Activated T-helper 1 cell treated with anti-CD3 and anti-CD28 coated beads, Interleukin-12 subunit alpha, Interleukin-12 subunit beta, Interleukin-2, Interleukin-4 antibody, amounts not matched to agents 30 ng/mL and 10 ng/mL and 1 ng/mL, durations not matched to agents 14 hours and 24 hours and 36 hours (primary cell): ENCODE measurements at regions not wholly inside any gene's neighbourhood (a gene's known extent, or its start where the extent isn't known, plus 50 kb on each side); places are given as distances from the start of the nearest gene placed in this dataset.

Source experiments
- DNase-seq: peaks from one replicate; pipeline ENCODE4 v3.0.0; 2021; ENCODE audit warnings: low spot score
- H3K27ac Mint-ChIP-seq: one replicate; pipeline ENCODE4 v1.8.0; 2021; ENCODE audit warnings: mild to moderate bottlenecking, mixed read lengths
- H3K27me3 Mint-ChIP-seq: one replicate; pipeline ENCODE4 v1.8.0; 2022; ENCODE audit warnings: mild to moderate bottlenecking, moderate library complexity, mixed read lengths; ENCODE audit not compliant: insufficient read depth
- H3K36me3 Mint-ChIP-seq: one replicate; pipeline ENCODE4 v1.8.0; 2021; ENCODE audit warnings: low read depth, mixed read lengths
- H3K4me1 Mint-ChIP-seq: one replicate; pipeline ENCODE4 v1.8.0; 2021; ENCODE audit warnings: low read depth, mixed read lengths
- H3K4me3 Mint-ChIP-seq: one replicate; pipeline ENCODE4 v1.8.0; 2021; ENCODE audit warnings: mild to moderate bottlenecking, moderate library complexity, mixed read lengths
- H3K9me3 Mint-ChIP-seq: one replicate; pipeline ENCODE4 v1.8.0; 2021; ENCODE audit warnings: mixed read lengths
- intact Hi-C: fragments of 100-400 bp; cut with micrococcal nuclease; formaldehyde crosslinking; loops from one replicate; pipeline ENCODE4 v1.15.1; 2024

DNA sequence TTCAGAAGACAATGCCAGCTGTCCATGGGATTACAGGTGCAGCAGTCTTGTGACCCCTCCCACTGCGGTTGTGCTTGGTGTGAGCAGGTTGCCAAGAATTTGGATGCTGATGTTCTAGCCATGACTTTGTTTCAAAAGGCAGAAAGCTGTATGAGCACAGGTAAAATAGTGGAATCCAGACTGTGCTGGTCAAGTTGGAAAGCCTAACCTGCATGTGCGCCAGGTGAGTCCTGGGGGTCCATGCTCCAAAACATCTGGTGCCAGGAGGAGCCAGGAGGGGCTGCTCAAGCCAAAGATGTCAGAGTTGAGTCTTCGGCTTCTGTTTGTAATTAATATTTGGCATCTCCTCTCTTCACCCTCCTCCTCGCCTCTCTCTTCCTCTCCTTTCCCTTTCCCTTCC is 330.1 kb downstream of the MYCN start:
- no peak for DNase-seq
- no peaks in the 10 kb centered on the region for H3K9me3 Mint-ChIP-seq
- H3K4me1 Mint-ChIP-seq = no peaks in the 10 kb centered on the region
- H3K36me3 Mint-ChIP-seq = no peaks in the 10 kb centered on the region
- H3K4me3 Mint-ChIP-seq = no peak overlapping the region
- H3K27ac Mint-ChIP-seq = no peak overlapping the region
- peaks cover 3% of the 10 kb centered on the region for H3K27me3 Mint-ChIP-seq
- intact Hi-C loops = no loop called here

DNA sequence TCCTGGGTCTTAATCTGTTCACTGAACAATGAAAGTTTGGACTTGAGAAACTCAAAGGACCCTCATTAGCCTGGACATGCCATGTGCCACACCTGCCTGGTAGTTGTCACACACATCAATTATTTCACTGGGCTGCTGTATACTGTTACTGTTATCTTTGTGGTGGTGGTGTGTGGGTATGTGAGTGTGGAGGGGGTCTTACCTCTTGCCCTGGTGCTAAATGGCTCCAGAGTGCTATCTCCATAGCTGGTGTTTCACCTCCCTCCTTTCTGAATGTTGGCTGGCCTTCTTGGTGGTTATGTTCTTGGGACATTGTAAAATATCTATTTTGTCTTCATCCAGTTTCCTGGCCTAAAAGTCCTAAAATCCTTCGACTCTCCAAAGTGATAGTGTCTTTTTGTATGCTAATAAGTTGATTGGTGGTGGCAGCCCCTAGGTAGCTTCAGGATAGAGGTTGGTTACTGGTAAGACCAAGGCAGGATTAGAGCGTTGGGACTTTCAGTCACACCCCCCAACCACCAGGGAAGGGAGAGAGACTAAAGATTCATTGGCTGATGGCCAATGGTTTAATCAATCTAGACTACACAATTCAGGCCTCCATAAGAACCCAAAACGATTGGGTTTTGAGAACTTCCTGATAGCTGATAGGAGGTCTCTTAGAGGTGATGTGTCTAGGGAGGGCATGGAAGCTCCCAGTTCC is 328.1 kb downstream of the MYCN start:
- no peaks in the 10 kb centered on the region for H3K9me3 Mint-ChIP-seq
- no peak overlapping the region for H3K4me3 Mint-ChIP-seq
- intact Hi-C loops = no loop called here
- DNase-seq = no peak
- no peaks in the 10 kb centered on the region for H3K36me3 Mint-ChIP-seq
- no peak overlapping the region for H3K27ac Mint-ChIP-seq
- no peaks in the 10 kb centered on the region for H3K4me1 Mint-ChIP-seq
- H3K27me3 Mint-ChIP-seq = peaks cover 3% of the 10 kb centered on the region

DNA sequence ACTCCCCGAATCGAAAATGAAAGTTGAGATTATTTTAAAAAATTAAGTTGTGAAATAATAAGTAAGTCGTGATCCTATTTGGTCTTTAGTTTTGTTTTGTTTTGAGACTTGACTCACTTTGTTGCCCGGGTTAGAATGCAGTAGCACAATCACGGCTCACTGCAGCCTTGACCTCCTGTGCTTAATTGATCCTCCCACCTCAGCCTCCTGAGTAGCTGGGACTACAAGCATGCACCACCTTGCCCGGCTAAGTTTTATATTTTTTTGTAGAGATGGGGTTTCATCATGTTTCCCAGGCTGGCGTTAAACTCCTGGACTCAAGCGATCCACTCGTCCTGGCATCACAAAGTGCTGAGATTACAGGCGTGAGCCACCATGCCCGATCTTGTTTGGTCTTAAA is 326.2 kb downstream of the MYCN start:
- no peaks in the 10 kb centered on the region for H3K27me3 Mint-ChIP-seq
- intact Hi-C loops = no loop called here
- H3K4me1 Mint-ChIP-seq = no peaks in the 10 kb centered on the region
- H3K4me3 Mint-ChIP-seq = no peak overlapping the region
- no peaks in the 10 kb centered on the region for H3K36me3 Mint-ChIP-seq
- H3K9me3 Mint-ChIP-seq = no peaks in the 10 kb centered on the region
- no peak for DNase-seq
- no peak overlapping the region for H3K27ac Mint-ChIP-seq

DNA sequence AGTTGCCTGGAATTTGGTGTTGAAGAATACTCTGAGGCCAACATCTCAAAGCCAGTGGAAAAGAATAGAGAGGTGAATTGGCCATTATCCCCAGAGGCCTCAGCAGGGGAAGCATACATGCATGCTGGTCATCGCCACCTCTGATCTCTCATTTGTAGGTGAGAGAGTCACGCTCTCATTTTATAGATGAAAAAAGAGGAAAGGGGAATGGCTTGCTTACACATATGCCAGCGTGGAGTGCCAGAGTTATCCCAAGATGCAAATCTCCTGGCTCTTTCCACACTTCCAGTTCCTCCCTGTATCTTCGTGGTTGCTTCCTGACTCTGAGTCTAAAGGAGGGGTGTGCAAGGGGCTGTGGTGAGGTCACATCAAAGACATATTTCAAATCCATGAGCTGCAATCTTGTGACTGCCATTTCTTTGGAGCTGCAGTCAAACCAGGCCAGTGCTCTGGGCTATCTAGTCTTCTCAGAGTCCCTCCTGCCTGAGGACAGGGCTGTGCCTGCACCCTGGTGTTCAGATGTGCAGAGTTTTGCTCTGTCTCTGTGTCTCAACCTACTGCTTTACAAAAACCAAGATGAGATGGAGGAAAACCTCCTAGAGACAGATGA is 324.7 kb downstream of the MYCN start:
- Mint-ChIP-seq H3K36me3 (no peaks in the 10 kb centered on the region), H3K9me3 (no peaks in the 10 kb centered on the region), H3K4me3 (no peak overlapping the region), H3K4me1 (no peaks in the 10 kb centered on the region), H3K27me3 (no peaks in the 10 kb centered on the region), H3K27ac (no peak overlapping the region)
- no peak for DNase-seq
- intact Hi-C loops = no loop called here

DNA sequence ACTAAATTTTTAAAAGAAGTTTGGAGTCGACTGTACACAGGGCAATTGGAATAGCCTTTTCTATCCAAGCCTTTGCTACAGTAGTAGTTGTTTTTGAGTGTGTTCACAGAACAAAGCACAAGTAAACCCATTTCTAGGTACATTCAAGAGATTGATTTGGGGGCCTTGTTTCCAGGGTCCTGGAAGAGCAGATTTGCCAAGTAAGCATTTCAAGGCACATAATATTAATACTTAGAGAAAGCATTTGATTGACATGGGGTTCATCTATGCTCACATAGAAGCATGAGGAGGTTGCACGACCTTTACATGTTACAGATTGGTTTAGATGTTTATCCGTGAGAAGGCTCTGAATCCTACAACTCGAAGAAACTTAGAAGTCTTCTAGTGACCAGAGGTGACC is 324.1 kb downstream of the MYCN start:
- Mint-ChIP-seq H3K36me3 (no peaks in the 10 kb centered on the region), H3K9me3 (no peaks in the 10 kb centered on the region), H3K4me1 (no peaks in the 10 kb centered on the region), H3K27ac (no peak overlapping the region), H3K4me3 (no peak overlapping the region), H3K27me3 (no peaks in the 10 kb centered on the region)
- DNase-seq = no peak
- intact Hi-C loops = no loop called here

DNA sequence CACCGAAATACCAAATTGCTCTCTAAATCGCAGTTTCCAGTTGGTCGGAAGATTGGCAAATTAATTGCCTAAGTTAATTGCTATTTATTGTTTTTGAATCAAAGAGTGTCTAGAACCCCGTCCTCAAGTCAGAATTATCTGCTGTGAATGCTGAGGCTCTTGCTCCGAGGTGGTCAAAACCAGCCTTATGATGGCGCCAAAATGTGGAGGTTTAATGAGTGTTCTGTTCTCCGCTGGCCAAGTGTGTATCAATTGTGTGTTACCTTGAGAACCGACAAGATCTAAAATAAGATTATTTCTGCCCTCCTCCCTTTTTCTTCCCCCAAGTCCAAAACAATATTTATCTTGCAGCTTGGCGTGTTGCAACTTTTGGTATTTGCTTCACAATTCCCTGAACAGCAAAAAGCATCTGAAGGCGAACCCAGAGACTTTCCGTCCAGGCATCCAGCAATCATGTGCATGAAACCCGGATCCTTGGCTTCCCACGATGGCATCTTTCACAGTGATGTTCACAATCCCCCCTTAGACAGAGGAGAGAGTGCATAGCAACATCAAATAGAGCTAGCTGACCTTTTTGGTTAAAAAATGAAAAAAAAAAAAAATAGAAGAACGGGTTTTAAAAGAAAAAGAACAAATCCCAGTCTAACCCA is 323.0 kb downstream of the MYCN start:
- Mint-ChIP-seq H3K4me3 (no peak overlapping the region), H3K9me3 (no peaks in the 10 kb centered on the region), H3K4me1 (no peaks in the 10 kb centered on the region), H3K27ac (no peak overlapping the region), H3K36me3 (no peaks in the 10 kb centered on the region), H3K27me3 (no peaks in the 10 kb centered on the region)
- intact Hi-C loops = no loop called here
- DNase-seq = no peak

DNA sequence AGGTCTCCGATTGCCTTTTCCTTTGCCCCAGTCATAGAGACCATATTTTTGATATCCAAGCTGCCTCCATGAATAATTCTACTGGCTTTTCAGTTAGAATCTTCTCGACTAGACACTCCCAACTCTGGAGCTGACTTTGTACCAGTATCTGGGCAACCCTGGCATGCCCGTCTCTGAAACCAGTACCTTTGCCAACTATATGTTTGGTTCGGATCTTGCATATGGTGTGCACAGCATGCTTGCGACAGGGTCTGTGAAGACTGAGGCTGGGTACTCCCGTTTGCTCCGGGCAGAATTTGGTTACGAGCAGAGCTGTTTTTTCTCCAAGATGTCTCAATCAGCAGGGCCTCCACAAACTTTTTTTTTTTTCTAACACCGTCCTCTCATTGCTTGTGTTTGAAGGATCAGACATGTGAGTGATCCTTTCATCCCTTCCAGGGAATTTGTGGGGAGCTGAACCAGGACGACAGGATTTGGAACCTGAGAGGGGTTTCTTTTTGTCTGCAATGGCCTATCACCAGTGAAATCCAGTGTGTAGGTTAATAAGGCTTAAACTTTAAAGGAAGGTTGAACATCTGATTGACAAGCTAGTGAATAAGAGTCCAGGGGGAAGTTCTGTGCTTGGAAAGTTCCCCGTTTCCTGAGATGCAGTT is 322.3 kb downstream of the MYCN start:
- H3K4me1 Mint-ChIP-seq = no peaks in the 10 kb centered on the region
- no peak overlapping the region for H3K27ac Mint-ChIP-seq
- no peak overlapping the region for H3K4me3 Mint-ChIP-seq
- intact Hi-C loops = no loop called here
- H3K27me3 Mint-ChIP-seq = peaks cover 3% of the 10 kb centered on the region
- H3K9me3 Mint-ChIP-seq = no peaks in the 10 kb centered on the region
- no peak for DNase-seq
- no peaks in the 10 kb centered on the region for H3K36me3 Mint-ChIP-seq

DNA sequence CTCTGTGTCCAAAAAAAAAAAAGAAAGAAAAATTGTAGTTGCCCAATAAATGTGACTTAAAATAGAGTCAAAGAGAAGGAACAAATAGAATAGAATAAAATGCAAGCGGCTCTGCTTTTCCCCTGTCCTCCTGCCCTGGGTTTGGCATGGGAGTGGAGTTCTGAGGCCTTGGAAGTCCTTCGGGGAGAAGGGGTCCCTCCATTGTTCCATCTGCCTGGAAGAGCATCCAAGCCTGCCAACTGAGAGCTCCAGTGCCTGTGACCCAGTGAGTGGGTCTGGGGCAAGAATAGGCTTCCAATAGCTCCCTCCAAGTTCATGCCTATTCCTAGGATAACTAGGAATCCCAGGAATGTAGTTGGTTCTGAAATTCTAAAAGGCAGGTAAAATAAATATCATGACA is 321.4 kb downstream of the MYCN start:
- DNase-seq = no peak
- Mint-ChIP-seq H3K36me3 (no peaks in the 10 kb centered on the region), H3K4me3 (no peak overlapping the region), H3K9me3 (no peaks in the 10 kb centered on the region), H3K27me3 (peaks cover 8% of the 10 kb centered on the region), H3K27ac (no peak overlapping the region), H3K4me1 (no peaks in the 10 kb centered on the region)
- intact Hi-C loops = no loop called here

DNA sequence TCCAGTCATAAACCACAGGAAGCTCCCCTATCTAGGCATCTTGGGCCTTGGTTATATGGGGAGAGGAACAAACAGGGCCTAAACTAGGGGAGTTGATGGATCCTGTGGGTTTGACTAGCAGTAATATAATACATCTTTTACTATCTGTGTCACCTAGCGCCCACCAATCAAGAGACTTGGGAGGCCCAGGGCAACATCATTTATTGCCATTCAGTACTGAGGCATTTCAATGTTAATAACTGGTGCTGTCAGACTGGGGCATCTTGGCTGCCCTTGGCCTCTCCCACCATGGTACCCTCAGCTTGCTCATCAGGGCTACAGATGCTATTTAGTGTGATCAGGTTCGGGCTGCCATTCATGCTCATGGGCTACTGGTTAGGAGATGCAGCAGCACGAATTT is 320.7 kb downstream of the MYCN start:
- no peak overlapping the region for H3K27ac Mint-ChIP-seq
- peaks cover 10% of the 10 kb centered on the region for H3K27me3 Mint-ChIP-seq
- intact Hi-C loops = no loop called here
- no peaks in the 10 kb centered on the region for H3K9me3 Mint-ChIP-seq
- no peak overlapping the region for H3K4me3 Mint-ChIP-seq
- H3K4me1 Mint-ChIP-seq = no peaks in the 10 kb centered on the region
- no peaks in the 10 kb centered on the region for H3K36me3 Mint-ChIP-seq
- DNase-seq = no peak

DNA sequence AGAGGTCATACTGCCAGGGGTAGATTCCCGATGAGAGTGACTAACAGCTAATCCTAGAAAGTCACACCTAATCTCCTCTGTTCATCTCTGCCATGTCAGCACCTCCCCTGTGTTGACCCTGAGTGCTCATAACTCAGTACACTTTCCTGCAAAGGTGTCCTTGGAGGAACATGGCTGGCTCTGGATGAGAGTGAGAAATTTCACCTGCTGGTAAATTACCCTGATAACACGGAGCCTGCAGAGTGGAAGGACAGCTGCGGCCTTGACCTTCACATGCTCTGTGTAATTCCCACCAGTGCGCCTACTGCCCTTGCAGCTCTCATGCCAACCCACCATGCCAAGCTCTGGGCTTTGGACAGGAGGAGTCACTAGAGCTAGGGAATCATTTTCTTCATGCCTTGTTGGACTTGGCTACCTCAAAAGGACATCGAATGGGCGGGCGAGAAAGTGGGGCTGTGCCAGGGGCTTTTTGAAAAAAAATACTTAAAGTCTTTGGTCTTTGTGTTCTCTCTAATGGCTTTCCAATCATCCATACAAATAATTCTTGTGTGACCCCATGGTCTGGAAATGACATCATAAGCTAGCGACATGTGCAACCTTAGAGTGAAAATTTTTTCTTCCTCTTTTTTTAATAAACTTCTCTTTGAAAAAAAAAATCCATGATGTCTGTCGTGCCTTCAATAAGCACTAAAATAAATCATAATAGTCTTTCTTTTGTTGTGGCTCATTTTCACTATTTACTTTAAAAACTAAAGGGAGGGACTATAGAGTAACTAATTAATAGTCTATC is 319.9 kb downstream of the MYCN start:
- Mint-ChIP-seq H3K36me3 (no peaks in the 10 kb centered on the region), H3K27ac (no peak overlapping the region), H3K9me3 (no peaks in the 10 kb centered on the region), H3K4me3 (no peak overlapping the region), H3K4me1 (no peaks in the 10 kb centered on the region), H3K27me3 (peaks cover 10% of the 10 kb centered on the region)
- intact Hi-C loops = no loop called here
- no peak for DNase-seq

DNA sequence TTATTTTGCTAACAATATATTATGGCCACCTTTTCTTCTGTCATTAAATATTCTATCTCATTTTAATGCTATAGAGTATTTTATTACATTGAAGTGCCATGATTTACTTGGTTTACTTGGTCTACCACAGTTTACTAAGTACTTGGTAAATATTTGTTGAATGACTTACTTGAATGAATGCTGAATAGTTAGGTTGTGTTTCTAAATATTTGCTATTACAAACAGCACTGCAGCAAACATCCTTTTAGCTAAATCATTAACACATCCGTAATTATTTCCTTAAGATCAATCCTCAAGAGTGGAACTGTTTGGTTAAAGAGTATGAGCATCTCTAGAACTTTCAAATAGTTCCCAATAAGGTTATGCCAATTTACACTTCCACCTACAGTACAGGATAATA is 318.7 kb downstream of the MYCN start:
- Mint-ChIP-seq H3K36me3 (no peaks in the 10 kb centered on the region), H3K27ac (no peak overlapping the region), H3K27me3 (peaks cover 13% of the 10 kb centered on the region), H3K4me3 (no peak overlapping the region), H3K4me1 (no peaks in the 10 kb centered on the region), H3K9me3 (no peaks in the 10 kb centered on the region)
- intact Hi-C loops = no loop called here
- no peak for DNase-seq

DNA sequence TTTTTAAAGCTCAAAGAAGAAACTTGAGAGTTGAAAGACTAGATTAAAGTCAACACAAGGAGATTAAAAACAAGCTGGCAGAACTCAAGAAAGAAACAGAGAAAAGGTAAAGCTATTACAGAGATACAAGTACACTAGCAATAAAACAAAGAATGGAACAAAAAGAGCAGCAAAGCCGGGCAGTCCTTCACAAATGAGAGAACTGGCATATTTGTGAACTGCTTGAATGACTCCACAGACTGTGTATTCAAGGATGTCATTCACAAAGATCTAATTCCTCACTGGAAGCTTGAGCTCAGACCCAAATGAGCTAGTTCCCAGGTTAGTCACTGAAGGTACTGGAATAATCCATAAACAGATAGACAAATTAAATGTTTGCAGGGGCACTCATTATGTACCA is 318.0 kb downstream of the MYCN start:
- peaks cover 13% of the 10 kb centered on the region for H3K27me3 Mint-ChIP-seq
- no peak overlapping the region for H3K27ac Mint-ChIP-seq
- H3K9me3 Mint-ChIP-seq = no peaks in the 10 kb centered on the region
- no peaks in the 10 kb centered on the region for H3K4me1 Mint-ChIP-seq
- intact Hi-C loops = no loop called here
- no peak for DNase-seq
- H3K36me3 Mint-ChIP-seq = no peaks in the 10 kb centered on the region
- H3K4me3 Mint-ChIP-seq = no peak overlapping the region
